ENCODE measurements at regions not wholly inside any gene's neighbourhood (a gene's known extent, or its start where the extent isn't known, plus 50 kb on each side); places are given as distances from the start of the nearest gene placed in this dataset.

DNA sequence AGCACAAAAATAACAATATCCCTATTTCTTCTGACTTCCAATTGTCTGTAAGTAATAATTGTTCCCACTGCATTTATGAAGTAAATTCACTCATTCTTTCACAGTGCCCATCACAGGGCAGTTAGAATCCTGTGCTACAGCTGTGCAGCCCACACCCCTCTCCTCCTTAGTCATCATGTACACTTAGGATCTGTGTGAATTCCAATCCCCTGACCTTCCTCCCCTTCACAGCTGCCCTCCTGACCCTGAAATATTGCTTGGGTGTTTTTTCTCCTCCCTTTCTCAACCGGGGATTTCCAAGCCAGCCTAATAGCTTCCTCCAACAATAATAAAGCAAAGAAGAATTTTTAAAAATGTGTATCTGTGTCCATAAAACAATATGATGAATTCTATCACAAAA, 91.5 kb upstream of the BEND6 start:
- no peak for DNase-seq

DNA sequence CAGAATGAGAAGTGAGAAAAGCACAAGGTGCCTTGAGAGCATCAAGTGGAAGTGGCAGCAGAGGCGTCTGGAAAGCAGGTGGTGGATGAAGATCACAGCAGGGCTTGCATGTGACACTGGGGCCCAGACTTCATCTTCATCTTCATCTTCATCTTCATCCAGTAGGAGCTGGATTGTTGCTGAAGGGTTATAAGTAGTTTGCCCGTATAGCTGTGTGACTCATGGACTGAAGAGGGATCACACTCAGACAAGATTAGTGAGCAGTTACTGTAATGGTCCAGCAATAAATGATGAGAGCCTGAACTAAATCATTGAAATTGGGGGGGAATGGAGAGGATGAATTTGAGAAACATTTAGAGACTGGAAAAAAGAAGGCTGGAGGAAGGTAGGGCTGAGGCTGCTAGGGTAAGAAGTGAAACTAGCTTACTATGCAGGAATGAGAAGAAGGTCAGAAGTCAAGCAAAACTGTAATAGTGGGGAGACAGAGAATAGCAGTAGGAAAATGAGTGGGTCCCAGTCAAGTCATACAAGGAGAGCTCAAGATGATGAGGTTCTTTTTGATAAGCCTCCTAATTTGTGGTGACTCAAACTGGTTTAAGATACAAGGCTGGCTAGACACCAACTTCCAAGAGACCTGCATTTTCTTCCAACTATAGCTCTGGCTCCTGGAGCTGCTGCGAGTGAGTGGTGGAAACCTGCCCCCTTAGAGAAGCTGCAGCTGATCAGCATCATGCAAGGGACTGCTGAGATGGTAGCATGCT, 92.3 kb upstream of the BEND6 start:
- no peak for DNase-seq

DNA sequence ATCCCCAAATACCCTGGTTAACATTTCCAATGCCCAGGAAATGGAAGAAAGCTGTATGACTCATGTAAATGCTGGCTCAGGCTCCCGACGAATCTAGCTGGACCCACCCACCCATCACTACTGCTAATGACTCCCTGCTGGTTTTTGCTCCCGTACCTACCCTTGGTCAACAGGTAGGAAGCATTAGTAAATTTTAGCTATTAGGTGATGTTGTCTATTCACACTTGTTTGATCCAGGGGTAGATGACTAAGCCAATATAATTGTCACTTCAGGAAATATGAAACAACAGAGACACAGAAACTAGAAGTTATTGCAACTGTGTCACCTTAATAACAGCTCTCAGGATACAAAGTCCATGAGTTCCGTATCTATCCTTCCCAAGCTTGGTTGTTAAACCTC, 94.4 kb upstream of the BEND6 start:
- DNase-seq = no peak

DNA sequence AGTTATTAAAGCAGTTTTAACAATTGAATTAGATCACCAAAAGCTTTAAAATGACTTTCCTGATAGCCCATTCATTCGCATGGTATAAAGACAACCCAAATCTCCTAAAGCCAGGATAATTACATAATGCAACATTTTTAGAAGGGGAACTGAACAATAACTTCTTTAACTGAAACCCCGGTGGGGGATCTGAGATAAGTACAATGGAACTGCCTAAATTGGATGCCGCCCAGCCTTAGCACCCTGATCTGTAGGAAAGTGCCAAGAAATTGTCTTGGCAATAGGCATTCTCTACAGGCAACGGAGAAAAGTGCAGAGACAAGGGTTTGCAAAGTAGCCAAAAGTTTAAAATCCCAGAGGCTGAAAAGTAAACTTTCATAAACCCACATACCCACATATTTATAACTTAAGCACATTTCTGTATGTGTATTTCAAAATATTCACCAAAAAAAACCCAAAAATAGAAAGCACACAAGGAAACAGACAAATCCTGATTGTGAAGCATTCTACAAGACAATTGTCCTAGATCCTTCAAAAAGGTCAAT, 98.8 kb upstream of the BEND6 start:
- DNase-seq = no peak

DNA sequence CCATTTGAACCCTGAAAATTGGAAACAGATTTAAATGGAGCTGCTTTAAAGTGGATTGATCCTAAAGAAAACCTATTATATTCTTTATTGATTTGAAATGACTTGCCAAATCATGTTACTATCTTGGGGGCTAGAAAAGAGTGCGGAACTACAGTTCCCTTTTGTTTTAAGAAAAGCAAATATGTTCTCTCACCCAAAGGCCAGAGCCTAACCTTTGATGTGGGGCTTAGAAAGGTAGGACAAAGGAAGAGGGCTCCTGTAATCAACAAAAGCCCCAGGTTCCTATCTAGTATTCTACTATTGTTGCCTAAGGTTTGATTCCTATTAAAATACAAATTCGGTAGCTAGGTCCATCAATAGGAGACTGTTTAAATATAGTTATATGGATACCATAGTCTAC, 100.8 kb upstream of the BEND6 start:
- no peak for DNase-seq

DNA sequence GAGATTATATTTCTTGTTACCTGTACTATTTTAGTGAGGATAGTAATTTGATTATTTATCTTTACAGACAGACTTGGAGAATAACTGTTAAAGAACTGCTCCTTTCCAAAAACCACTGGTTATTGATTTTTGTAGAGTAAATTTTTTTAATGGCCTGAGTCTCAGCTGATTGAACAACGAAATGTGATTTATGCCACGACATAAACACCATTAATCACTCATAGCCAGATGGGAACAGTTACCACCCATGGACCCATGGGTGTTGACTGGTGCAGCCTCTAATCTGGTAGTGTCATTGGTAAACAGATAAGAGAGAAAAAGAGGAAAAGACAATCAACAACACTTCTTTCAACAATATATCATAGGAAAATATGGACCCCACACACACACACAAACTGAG, 101.4 kb upstream of the BEND6 start:
- DNase-seq = no peak

DNA sequence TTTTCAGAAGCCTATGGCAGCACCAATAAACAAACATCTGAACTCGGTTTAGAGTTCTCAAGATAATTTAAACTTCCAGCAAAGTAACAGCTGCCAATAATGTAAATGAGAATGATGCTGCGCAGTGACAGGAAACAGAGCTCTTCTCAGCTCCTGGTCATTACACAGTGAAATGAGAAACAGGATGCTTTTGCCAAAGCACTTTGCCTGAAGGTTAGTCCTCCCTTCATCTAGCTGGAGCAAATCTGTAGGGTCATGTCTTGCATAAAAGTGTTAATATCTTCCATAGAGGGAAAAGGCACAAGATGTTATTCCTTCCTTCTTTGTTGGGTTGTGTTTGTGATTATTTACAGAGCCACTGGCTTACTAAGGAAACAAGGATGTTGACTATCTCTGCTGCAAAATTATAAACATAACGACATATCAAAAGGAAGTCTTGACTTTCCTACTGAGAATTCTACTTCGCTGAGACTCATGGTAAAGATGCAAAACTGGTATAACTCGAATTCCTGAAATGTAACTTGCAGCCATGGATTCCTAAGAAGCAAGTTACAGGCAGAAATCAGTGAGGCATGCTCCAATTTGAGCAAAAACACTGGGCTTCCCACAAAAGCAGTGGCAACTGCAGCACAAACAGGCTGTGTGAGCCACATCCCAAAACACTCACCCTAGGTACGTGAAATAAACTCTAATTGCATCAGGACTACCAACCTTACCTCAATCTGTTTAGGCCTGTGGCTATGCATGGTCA, 102.5 kb upstream of the BEND6 start:
- DNase-seq = no peak

DNA sequence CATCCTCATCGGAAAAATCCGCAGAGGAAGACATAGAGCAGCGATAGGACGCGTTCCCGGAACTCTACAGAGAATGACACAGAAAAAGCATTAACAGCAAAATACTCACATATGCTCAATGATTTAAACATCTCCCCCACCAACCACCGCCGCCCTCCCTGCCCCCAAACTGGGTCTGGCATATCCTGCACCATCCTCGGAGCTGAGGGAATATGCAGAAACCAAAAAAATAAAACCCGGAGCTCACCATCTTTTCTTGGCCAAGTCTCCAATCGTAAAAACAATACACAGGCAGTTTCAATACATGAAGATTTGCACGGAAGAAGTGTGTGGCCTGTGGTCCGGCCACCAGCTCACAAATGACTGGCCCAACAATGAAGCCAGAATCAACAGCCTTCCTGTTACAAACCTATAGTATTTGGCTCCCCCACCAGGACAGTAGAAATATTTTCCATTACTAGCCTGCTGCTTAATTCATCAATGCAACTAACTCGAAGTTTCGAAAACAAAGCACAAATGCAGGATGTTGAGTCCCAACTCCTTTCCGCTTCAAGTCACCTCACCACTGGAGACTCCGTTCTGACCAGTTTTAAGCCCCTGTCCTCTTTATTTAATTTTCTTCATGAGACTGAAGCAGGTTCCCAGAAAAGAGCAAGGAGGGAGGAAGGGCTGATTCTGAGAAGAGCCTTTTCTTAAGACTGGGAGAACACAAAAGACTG, 103.2 kb upstream of the BEND6 start:
- DNase-seq = peak; percentile 77 to 78

DNA sequence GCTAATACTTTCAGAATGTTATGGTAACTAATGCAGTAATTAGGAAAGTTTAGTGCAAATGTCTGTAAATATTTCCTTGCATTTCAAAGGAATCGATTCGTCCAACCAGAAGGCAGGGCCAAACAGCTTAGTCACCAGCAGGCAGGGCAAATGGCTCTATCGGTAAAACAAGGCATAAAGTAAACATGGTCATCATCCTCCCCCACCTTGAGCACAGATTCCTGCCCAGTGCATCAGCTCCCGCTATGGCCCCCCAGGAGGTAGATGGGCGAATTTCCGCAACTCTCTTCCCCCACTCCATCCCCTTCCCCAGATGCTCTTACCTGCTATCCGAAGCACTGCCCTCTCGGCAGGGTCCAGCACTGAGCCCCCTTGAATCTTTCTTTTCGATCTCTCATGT, 103.8 kb upstream of the BEND6 start:
- no peak for DNase-seq

DNA sequence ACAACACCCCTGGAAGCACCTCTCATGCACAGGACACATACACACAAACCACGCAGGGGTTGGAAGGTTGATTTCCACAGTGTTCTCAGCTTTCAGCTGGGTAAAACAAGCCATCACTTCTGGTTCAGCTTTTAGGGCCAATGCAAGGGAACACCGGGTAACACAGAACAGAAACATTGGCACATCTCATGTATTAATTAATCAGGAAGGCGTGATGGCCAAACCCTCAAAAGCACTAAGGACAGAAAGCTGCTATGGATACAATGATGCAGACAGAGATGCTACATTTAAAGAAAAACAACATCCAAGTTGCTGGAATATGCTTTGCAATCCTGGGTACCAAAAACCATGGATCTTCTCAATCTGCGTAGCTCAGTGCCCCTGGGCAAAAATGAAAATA, 104.3 kb upstream of the BEND6 start:
- no peak for DNase-seq

DNA sequence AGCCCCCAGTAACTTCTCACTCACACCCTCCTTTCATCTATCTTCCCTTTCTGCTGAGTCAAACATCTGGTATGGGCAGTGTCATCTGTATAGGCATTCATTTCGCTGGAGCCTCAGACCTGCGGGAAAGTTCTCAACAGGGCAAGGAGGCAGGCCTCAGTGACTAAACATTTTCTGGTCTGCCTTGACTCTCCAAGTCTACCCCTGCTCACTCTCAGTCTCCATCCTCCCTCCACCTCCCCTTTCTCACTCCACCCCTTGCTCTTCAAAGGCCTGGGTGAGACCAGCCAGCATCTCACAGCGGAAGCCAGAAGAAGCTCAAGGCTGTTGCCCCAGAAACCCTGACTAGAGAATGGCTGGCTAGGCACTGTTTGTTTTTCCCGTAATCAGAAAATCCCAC, 105.0 kb upstream of the BEND6 start:
- no peak for DNase-seq

DNA sequence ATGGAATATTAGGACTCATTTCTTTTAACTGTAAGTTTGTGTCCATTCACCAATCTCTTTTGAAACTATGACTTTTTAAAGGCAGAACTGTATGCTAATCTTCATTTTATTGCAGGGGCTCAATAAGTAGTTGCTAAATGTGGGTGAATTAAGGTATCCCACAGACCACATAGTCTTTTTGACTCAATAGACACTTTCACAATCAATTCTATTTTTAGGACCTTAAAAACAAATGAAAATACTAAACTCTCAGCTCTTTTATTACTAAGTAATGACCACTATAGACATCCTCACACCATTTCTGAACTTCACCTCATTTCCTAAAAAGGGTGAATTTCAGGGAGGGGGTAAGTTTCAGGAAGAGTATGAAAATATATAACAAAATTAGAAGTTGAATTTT, 106.8 kb upstream of the BEND6 start:
- peak in 1 of 2 experiments; percentile 8 for DNase-seq

DNA sequence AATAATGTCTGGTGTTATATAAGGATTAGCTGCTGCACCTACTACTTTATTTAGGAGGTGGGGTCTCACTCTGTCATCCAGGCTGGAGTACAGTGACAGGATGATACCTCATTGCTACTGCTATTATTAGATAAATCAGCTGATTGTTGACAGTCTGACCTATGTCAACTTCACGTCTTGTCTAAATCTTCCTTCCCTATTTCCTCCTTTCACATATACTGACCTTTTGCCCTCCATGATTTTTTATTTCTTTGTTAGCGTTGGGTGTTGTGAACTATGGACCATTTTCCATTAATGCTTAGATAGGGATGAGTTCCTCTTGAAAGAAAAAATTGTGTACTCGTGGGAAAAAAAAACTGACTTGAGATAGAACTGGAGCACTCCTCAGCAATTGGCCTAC, 109.9 kb upstream of the BEND6 start:
- DNase-seq = no peak

DNA sequence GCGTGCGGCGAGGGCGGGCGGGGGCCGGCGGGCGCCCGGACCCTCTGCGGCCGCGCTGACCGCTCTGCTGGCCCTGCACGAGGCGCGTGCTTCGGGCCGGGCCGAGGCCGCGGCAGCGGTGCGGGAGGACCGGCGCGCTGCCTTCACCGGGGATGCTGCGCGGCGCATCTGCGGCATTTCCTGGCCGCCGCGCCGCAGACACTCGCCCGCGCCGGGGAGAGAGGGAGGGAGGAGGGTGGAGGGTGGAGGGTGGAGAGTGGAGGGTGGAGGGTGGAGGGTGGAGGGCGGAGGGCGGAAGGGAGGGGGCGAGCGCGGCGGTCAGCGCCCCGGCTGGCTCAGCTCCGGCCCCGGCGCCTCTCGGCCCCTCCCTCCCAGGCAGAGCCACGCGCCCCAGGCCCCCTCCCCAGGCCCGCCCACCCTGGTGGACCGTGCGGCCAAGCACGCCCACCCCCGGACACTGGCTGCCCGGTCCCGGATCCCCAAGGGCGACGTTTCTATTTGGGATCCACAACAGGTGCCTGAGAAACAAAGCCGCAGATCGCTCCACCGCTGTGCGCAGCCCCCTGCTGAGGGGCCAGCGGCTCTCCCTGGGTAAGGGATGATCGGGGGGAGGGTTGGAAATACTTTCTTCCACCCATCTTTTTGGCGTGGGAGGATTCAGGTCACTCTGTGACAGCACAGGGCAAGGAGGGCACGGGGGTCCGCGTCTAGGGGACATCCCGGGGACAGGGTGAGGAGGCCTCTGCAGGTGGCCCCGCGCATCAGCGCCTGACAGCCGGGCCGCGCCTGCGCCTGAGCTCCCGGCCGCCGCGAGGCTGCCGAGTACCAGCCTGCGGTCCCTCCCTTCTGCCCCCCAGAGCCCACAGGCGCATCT, 111.2 kb upstream of the BEND6 start:
- DNase-seq = peak; percentile 69 to 72

DNA sequence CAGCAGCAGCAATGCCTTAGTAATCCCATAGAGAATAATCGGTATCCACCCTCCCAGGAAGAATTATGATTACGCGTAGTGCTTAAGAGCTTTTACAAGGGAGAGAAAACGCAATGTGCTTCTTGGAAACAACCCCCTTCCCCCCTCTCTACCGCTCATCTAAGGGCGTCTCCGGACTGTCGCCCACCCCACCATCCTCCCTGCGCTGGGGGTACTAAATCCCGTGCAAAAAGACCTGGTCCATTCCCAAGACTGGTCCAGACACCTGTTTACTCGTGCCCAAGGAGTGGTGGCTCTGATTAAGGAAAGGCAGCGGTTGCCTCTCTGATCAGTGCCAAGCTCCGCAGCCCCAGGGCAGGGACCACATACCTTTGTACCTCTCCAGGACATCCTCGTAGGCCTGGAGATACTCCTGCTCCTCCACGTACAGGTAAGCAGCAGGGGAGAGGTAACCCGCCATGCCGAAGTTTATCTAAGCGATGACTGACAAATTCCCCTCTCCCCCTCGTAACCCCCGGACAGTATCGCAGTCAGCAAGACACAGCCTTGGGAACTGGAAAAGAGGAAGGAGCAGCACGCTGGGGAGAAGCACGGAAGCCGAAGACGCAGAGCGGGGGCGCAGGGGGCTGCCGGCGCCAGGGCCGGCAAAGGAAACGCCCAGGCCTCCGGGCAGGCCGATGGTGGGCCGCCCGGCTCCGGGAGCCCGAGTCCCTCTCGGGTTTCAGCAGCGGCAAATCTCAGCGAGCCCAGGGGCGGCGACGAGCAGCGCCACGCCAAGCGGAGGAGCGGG, 112.0 kb upstream of the BEND6 start:
- peak; percentile 48 to 55 for DNase-seq

DNA sequence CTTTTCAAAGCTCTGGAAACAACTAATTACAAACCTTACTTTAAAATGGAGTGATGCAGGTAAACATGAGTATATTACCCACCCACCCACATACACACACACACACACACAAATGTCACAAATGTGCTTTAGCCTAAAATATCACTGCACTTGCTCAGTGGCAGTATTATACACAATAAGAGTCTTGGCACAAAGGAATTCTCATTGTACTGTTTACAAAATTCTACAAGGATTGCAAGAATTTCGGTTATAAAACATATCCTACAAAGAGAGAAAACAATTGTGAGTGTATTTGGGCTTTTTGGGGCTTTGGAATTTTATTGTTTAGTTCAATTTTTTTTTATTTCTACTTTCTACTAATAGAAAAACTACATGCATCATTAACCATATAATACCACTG, 113.2 kb upstream of the BEND6 start:
- DNase-seq = no peak

DNA sequence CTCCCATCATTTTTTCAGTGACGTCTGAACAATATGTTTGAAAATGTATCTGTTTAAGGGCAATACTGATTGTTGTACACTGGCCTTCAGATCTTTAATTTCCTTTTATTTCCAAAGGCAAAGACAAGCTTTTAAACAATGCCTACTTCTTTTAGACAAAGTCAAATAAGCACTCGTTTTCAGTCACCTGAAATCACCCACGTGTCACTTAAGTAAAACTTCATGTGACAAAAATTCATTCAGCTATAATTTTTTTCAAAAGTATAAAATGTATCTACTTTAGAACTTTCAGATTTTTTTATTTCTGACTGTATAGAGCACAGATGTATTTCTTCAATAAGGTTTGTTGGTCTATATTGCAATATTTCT, 113.5 kb upstream of the BEND6 start:
- DNase-seq = no peak

DNA sequence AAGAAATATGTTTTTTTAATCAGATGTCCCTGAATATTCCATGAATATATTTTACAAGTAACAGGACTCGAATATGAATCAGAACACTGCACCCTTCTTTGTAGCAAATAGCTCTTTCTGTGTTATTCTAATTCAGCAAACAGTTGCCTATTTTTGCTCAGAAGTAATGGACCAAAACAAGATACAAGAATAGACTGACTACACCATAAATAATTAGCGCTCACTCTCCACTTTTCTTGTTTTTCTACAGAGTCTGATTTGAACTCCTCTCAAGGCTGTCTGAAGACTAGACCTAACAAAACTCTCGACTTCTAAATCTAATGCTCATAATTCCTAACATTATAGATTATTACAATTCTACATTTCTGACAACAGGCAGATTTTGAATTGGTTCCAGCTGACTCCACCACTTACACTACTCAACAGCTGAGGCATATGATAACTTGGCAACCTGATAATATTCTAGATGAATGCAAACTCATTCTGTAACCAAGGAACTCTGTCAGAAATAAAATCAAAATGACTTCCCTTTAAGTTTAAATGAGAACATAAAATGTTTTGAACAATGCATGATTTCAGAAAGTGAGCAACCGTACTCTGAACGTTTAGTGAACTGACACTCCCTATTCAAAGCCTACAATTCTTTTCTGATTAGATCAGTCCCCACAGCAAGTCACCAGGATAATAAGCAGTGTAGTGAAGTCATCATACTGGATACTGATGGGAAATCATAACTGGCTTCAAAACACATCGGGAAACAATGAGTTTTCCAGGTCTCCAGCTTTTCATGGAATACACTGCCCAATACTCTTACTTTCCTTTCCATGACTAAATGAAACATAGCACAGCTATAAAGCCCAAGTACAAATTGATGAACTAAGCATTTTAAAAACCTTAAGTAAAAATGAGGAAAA, 114.2 kb upstream of the BEND6 start:
- DNase-seq = peak; percentile 10 to 26

DNA sequence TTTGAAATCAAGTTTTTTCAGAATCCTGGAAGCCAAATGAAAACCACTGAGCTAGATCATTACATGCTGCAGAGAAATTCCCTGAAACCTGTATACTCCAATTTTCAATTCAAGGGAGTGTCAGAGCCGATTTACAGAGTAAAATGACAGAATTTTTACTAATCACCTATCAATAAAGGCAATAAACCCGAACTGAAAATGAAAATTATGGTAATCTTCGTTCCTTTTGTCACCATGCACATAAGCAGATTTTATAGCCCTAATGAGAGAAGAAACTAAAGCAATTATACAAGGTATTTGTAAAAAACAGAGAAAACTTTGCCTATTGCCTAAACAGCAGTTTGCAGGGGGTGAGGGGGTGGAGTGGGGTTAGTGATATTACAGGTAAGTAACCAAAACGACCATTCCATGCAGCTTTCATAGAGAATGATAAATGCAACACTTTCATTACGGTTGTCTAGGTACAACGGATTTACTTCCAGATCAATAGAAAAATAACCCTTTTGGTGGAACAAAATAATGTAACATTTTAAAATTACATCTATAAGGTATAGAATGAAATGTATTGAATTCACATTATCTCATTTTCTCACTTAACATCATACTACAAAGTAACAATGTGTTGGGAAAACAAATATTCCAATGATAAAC, 115.2 kb upstream of the BEND6 start:
- DNase-seq = no peak

DNA sequence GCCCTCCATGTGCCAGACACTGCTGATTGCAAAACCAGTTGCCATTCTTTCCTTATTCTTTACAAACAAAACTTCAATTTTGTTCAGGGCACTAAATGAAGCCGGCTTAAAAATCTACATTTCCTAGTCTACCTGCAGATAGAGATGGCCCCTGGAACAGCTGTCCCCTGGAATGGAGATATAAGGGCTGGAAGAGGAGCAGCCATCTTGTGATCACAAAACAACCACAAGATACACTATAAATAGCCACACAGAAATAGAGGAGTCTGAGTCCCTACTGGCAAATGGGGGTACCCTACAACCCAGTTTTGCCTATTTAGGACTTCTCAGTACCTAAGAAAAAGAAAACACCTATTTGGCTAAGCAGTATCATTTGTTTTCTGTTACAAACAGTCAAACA, 115.9 kb upstream of the BEND6 start:
- DNase-seq = peak; percentile 17 to 48

Data from AML-193 (cell line).